GM18498 (cell line): ENCODE measurements at regions not wholly inside any gene's neighbourhood (a gene's known extent, or its start where the extent isn't known, plus 50 kb on each side); places are given as distances from the start of the nearest gene placed in this dataset.

Experiments
- ATAC-seq: cut with Tn5 transposase; IDR thresholded peaks from one replicate; pipeline ENCODE4 v1.9.1; 2021; ENCODE audit warnings: mild to moderate bottlenecking, moderate library complexity; ENCODE audit not compliant: unreplicated experiment

DNA sequence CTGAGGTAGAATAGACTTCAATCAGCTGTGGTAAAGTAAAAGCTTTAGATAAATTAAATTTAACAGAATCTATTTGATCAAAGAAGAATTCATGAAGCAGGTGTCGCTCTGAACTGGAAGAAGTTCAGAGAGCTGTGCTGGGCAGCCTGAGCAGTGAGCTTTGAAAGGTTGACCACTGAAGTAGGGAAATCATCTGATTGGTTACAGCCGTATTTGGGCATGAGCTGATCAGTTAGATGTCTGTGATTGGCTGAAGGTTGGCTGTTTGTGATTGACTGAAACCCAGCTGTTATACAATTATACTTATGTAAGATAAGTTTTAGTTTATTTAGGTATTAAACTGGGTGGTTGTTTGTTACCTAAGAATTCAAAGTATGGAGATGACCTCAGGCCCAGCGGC lies 1174.6 kb downstream of the CDH9 start:
- ATAC-seq = no peak

DNA sequence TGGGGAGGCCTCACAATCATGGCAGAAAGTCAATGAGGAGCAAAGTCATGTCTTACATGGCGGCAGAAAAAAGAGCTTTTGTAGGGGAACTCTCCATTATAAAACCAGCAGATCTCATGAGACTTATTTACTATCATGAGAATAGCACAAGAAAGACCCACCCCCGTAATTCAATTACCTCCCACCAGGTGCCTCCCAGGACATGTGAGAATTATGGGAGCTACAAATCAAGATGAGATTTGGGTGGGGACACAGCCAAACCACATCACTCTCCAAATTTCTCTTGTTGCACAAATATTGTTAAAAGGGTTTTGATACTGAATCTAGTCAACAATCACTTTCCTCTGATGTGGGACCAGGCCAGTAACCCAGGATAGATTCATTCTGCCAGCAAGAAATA lies 1176.1 kb downstream of the CDH9 start:
- ATAC-seq = no peak

DNA sequence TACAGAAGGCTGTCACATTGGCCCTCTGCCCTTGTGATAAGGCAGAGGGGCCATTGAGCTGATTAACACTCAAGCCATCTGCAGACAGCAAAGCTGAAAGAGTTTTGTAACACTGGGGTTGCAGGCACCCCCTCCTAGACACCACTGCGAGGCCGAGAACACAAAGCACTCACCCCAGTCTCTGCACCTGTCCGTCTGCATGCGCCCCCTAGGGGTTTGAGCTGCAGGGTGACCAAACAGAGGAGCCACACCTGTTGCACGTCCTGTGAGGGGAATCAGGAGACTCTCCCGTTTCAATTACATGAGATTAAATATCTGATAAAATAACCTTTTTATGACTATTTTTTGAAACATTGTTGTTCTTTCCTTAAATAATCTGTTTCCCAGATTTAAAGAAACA lies 1180.4 kb downstream of the CDH9 start:
- no peak for ATAC-seq

DNA sequence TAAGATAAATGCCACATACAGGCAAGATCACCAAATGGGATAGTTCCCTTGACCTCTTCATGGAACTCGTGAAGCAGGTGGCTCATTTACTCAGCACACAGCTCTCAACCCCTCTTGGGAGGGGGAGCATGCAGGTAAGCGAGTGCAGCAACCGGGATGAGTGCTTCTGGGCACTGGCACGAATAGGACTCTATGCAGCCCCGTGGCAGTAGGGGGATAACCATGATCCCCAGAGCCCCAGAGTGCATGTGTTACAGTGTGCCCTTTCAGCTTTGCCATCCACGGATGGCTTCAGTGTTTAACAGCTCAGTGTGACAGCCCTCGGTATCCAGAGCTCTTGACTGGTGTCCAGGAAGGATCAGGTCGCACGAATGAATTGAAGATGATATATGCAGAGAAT lies 1187.1 kb downstream of the CDH9 start:
- no peak for ATAC-seq

DNA sequence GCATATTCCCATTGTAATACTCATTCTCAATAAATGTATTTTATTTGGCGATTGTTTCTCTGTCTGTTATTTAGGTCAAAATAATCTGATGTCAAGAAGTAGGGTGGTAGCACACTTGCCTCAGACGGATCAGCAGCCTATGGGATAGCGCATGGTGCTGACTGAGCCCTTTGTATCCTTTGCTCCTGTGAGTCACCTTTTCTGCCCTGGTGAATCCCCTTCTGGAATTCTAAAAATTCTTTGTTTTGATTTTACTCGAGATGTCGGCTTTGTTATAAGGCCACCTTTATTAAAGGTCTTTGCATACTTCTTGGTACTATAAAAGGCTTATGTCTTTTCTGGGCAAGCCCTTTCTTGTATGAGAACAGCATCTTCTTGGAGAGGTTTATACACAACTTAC lies 1187.8 kb downstream of the CDH9 start:
- no peak for ATAC-seq

DNA sequence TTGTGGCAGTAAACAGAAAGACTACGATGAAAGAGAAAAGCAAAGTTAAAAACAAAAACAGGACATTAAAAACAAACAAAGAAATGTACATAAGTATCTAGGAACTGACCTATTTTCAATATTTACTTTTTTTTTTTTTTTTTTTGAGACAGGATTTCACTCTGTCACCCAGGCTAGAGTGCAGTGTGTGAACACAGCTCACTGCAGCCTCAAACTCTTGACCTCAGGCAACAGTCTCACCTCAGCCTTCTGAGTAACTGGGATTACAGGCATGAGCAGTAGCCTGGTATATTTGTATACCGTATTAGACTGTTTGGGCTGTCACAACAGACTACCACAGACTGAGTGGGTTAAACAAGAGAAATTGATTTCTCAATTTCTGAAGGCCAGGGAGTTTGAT lies 1189.1 kb downstream of the CDH9 start:
- ATAC-seq = no peak

DNA sequence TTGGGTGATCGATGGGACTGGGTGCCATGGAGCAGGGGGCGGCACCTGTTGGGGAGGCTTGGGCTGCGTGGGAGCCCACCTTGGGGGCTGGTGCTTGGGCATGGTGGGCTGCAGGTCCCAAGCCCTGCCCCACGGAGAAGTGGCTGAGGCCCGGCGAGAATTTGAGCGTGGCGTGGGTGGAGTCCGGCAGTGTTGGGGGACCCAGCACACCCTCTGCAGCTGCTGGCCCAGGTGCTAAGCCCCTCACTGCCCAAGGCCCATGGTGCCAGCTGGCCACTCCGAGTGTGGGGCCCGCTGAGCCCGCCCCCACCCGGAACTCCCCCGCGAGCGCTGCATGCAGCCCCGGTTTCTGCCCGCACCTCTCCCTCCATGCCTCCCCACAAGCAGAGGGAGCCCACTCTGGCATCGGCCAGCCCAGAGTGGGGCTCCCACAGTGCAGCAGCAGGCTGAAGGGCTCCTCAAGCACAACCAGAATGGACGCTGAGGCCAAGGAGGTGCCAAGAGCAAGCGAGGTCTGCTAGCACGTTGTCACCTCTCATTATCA lies 1178.6 kb upstream of the CDH10 start:
- ATAC-seq = no peak
